ENCODE measurements at regions not wholly inside any gene's neighbourhood (a gene's known extent, or its start where the extent isn't known, plus 50 kb on each side); places are given as distances from the start of the nearest gene placed in this dataset.

DNA sequence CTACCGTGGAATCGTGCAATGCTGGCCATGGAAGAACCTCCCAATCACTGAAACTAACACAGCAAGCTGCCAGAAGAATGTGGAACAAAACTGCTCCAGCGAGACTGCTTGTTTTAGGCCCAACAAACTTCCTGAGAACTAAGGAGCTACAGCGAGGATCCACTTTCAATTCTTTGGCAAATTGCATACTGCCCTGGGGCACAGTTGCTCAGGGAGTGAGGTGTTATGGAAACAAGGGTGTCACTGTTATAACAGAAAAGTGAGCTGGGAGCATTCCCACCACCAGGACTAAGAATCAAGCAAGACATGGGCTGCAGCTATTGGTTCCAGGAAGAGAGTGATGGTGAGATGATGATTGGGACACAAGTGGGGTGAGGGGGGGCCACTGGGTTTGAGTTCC is 1606.1 kb upstream of the FLRT2 start:
- Histone ChIP-seq H4K20me1 (ENCODE audit: insufficient read depth, low read length) (no peaks in the 10 kb centered on the region), H3K4me3 (ENCODE audit: low read depth in 1 of 2, low read length in 2 of 2) (no peak overlapping the region), H2AFZ (ENCODE audit: low read depth, low read length) (no peak overlapping the region), H3K27me3 (ENCODE audit: insufficient read depth, low read length, poor library complexity) (no peaks in the 10 kb centered on the region), H3K36me3 (ENCODE audit: insufficient read depth, low read length) (no peaks in the 10 kb centered on the region), H3K4me1 (ENCODE audit: insufficient read depth, low read length) (no peaks in the 10 kb centered on the region), H3K27ac (ENCODE audit: low read length) (no peak overlapping the region), H3K4me2 (ENCODE audit: insufficient read depth, low read length) (no peak overlapping the region), H3K9ac (ENCODE audit: low read depth, low read length) (no peak overlapping the region), H3K79me2 (ENCODE audit: insufficient read depth, low read length) (no peaks in the 10 kb centered on the region), H3K9me3 (ENCODE audit: insufficient read depth, low read length, severe bottlenecking) (no peaks in the 10 kb centered on the region)
- no peak for ATAC-seq (ENCODE audit: insufficient read depth, low read depth)
- TF ChIP-seq, protein P1, sequence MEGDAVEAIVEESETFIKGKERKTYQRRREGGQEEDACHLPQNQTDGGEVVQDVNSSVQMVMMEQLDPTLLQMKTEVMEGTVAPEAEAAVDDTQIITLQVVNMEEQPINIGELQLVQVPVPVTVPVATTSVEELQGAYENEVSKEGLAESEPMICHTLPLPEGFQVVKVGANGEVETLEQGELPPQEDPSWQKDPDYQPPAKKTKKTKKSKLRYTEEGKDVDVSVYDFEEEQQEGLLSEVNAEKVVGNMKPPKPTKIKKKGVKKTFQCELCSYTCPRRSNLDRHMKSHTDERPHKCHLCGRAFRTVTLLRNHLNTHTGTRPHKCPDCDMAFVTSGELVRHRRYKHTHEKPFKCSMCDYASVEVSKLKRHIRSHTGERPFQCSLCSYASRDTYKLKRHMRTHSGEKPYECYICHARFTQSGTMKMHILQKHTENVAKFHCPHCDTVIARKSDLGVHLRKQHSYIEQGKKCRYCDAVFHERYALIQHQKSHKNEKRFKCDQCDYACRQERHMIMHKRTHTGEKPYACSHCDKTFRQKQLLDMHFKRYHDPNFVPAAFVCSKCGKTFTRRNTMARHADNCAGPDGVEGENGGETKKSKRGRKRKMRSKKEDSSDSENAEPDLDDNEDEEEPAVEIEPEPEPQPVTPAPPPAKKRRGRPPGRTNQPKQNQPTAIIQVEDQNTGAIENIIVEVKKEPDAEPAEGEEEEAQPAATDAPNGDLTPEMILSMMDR (IDR thresholded peaks at IDR 0.05; ENCODE audit: borderline replicate concordance, extremely low read depth, low read length, poor library complexity, severe bottlenecking), result no peak
- TF ChIP-seq EZH2 (IDR thresholded peaks at IDR 0.05; ENCODE audit: borderline replicate concordance, low read depth, low read length, severe bottlenecking), result no peak
- DNase-seq, result no peak

DNA sequence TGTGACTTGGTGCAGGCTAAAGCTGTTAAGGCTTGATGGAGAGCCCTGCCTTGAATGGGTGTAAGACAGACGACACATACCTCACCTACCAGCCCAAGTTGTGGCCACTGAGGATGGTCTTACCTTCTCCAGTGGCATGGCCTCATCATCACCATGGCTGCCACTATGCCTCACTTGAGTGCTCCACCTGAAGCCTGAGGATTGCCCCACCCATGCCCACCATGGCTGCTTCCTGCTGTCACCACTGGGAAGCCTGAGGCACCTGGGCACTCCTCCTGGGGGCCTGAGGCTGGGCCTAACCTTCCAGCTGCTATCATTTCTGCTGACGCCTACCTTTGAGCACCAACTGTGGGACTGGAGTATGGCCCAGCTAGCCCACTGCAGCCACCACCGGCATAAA is 1605.7 kb upstream of the FLRT2 start:
- Histone ChIP-seq H3K27me3 (ENCODE audit: insufficient read depth, low read length, poor library complexity) (no peaks in the 10 kb centered on the region), H3K79me2 (ENCODE audit: insufficient read depth, low read length) (no peaks in the 10 kb centered on the region), H3K4me3 (ENCODE audit: low read depth in 1 of 2, low read length in 2 of 2) (no peak overlapping the region), H3K4me1 (ENCODE audit: insufficient read depth, low read length) (no peaks in the 10 kb centered on the region), H3K36me3 (ENCODE audit: insufficient read depth, low read length) (no peaks in the 10 kb centered on the region), H3K27ac (ENCODE audit: low read length) (no peak overlapping the region), H2AFZ (ENCODE audit: low read depth, low read length) (no peak overlapping the region), H3K9ac (ENCODE audit: low read depth, low read length) (no peak overlapping the region), H3K9me3 (ENCODE audit: insufficient read depth, low read length, severe bottlenecking) (no peaks in the 10 kb centered on the region), H3K4me2 (ENCODE audit: insufficient read depth, low read length) (no peak overlapping the region), H4K20me1 (ENCODE audit: insufficient read depth, low read length) (no peaks in the 10 kb centered on the region)
- TF ChIP-seq, protein P1 (IDR thresholded peaks at IDR 0.05; ENCODE audit: borderline replicate concordance, extremely low read depth, low read length, poor library complexity, severe bottlenecking), result no peak
- TF ChIP-seq EZH2 (IDR thresholded peaks at IDR 0.05; ENCODE audit: borderline replicate concordance, low read depth, low read length, severe bottlenecking), result no peak
- ATAC-seq (ENCODE audit: insufficient read depth, low read depth), result no peak
- no peak for DNase-seq

DNA sequence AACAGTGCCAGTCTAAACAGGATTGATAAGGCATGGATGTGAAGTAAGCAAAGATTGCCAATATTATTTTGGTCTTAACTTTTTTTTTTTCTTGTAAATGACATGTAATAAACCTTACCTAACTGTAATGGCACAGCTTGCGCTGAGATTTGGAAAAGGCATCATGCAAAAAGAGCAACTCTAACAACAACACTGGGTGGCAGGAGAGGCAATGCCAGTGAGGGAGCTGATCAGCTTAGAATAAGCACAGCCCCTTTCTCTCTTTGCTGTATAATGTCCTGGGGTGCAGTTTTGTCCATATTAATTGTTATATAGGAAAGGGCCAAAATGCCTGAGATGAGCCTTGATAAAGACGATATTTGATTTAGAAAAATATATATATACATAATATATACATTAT is 1589.7 kb upstream of the FLRT2 start:
- ATAC-seq (ENCODE audit: insufficient read depth, low read depth) (no peak), DNase-seq (no peak)

More for the DNA sequence above, 1589.7 kb upstream of the FLRT2 start:
- Histone ChIP-seq H3K4me3 (ENCODE audit: low read depth in 1 of 2, low read length in 2 of 2) (no peak overlapping the region), H3K4me2 (ENCODE audit: insufficient read depth, low read length) (no peak overlapping the region), H3K9ac (ENCODE audit: low read depth, low read length) (no peak overlapping the region), H3K9me3 (ENCODE audit: insufficient read depth, low read length, severe bottlenecking) (peaks cover 3% of the 10 kb centered on the region), H3K36me3 (ENCODE audit: insufficient read depth, low read length) (no peaks in the 10 kb centered on the region), H3K79me2 (ENCODE audit: insufficient read depth, low read length) (no peaks in the 10 kb centered on the region), H3K27me3 (ENCODE audit: insufficient read depth, low read length, poor library complexity) (no peaks in the 10 kb centered on the region), H4K20me1 (ENCODE audit: insufficient read depth, low read length) (no peaks in the 10 kb centered on the region), H2AFZ (ENCODE audit: low read depth, low read length) (no peak overlapping the region), H3K27ac (ENCODE audit: low read length) (no peak overlapping the region), H3K4me1 (ENCODE audit: insufficient read depth, low read length) (no peaks in the 10 kb centered on the region)
- TF ChIP-seq, protein P1 (IDR thresholded peaks at IDR 0.05; ENCODE audit: borderline replicate concordance, extremely low read depth, low read length, poor library complexity, severe bottlenecking), result no peak
- TF ChIP-seq EZH2 (IDR thresholded peaks at IDR 0.05; ENCODE audit: borderline replicate concordance, low read depth, low read length, severe bottlenecking), result no peak

Data from DND-41 (cell line).